Activated CD4-positive, CD25-positive, alpha-beta regulatory T cell treated with anti-CD3 and anti-CD28 coated beads, Interleukin-2, amount 50 U/mL, for 24 hours (primary cell): ENCODE measurements at regions not wholly inside any gene's neighbourhood (a gene's known extent, or its start where the extent isn't known, plus 50 kb on each side); places are given as distances from the start of the nearest gene placed in this dataset.
"Not testable (repeated sequence)": the region's sequence is repeated elsewhere in the genome, so short reads cannot be mapped to it uniquely, and the experiment has no call there.

ENCODE experiments used
- ATAC-seq, 2 donors: fragments of 150-1000 bp; cut with Tn5 transposase; one replicate each; pipeline ENCODE4 v1.10.0; 2021; ENCODE audit warnings: mild to moderate bottlenecking in 1 of 2, moderate library complexity in 1 of 2

GRCh38 chr16:88231839-88232238 is 150.9 kb upstream of the ZNF469 start:
- not testable (repeated sequence) for ATAC-seq

GRCh38 chr16:88232401-88233258 is 150.1 kb upstream of the ZNF469 start:
- ATAC-seq = not testable (repeated sequence)

GRCh38 chr16:88233621-88234420 is 148.9 kb upstream of the ZNF469 start:
- ATAC-seq = not testable (repeated sequence)

GRCh38 chr16:88234421-88235271 is 148.1 kb upstream of the ZNF469 start:
- ATAC-seq = not testable (repeated sequence)

- not testable (repeated sequence) for ATAC-seq
Observed at GRCh38 chr16:88235691-88236090, 147.1 kb upstream of the ZNF469 start.

GRCh38 chr16:88236229-88236628 is 146.5 kb upstream of the ZNF469 start:
- not testable (repeated sequence) for ATAC-seq

- not testable (repeated sequence) for ATAC-seq
Observed at GRCh38 chr16:88237314-88237713, 145.4 kb upstream of the ZNF469 start.

- ATAC-seq = not testable (repeated sequence)
Observed at GRCh38 chr16:88237761-88238415, 144.9 kb upstream of the ZNF469 start.

GRCh38 chr16:88238732-88239274 is 144.0 kb upstream of the ZNF469 start:
- peak; percentile 99 for ATAC-seq

GRCh38 chr16:88240118-88240517 is 142.6 kb upstream of the ZNF469 start:
- not testable (repeated sequence) for ATAC-seq

- not testable (repeated sequence) for ATAC-seq
Observed at GRCh38 chr16:88240776-88241175, 142.0 kb upstream of the ZNF469 start.

GRCh38 chr16:88241404-88242311 is 141.1 kb upstream of the ZNF469 start:
- ATAC-seq = not testable (repeated sequence)

- ATAC-seq = not testable (repeated sequence)
Observed at GRCh38 chr16:88242312-88243295, 140.2 kb upstream of the ZNF469 start.

GRCh38 chr16:88243921-88244320 is 138.8 kb upstream of the ZNF469 start:
- ATAC-seq = not testable (repeated sequence)

GRCh38 chr16:88245241-88246081 is 137.3 kb upstream of the ZNF469 start:
- ATAC-seq = not testable (repeated sequence)

GRCh38 chr16:88246955-88247582 is 135.7 kb upstream of the ZNF469 start:
- not testable (repeated sequence) for ATAC-seq

GRCh38 chr16:88247583-88247966 is 135.2 kb upstream of the ZNF469 start:
- ATAC-seq = peak in 1 of 2 donors; percentile 59

GRCh38 chr16:88248761-88249160 is 134.0 kb upstream of the ZNF469 start:
- ATAC-seq = not testable (repeated sequence)
